Kidney glomerular epithelial cell (primary cell): ENCODE measurements at regions not wholly inside any gene's neighbourhood (a gene's known extent, or its start where the extent isn't known, plus 50 kb on each side); places are given as distances from the start of the nearest gene placed in this dataset.

Experiments used
- DNase-seq: peaks from one replicate; lab custom pipeline; 2025; lab: John Stamatoyannopoulos, UW

DNA sequence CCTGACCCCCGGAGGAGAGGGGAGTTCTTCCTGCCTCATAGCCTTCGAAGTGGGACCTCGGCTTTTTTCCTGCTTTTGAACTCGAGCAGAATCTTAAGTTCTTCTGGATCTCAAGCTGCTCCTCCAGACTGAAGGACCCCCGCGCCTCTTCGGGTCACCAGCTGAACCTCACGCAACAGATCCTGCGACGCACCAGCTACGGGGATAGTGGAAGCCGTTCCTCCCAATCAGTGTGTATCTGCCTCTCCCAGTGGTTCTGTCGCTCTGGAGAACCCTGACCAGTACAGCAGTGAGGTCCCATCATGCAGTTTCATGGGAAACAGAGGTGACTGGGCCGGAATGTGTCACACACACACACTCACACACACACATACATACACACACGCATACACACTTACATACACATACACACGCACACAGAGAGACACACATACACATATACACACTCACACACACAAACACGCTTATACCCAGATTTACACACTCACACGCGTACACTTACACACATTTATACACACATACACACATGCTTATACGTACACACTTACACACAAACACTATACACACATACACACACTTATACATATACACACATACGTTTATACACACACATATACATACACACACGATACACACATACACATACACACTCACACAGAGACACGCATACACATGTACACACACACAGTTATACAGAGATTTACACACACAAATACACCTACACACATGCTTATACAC, 170.0 kb downstream of the TTLL2 start:
- no peak for DNase-seq

DNA sequence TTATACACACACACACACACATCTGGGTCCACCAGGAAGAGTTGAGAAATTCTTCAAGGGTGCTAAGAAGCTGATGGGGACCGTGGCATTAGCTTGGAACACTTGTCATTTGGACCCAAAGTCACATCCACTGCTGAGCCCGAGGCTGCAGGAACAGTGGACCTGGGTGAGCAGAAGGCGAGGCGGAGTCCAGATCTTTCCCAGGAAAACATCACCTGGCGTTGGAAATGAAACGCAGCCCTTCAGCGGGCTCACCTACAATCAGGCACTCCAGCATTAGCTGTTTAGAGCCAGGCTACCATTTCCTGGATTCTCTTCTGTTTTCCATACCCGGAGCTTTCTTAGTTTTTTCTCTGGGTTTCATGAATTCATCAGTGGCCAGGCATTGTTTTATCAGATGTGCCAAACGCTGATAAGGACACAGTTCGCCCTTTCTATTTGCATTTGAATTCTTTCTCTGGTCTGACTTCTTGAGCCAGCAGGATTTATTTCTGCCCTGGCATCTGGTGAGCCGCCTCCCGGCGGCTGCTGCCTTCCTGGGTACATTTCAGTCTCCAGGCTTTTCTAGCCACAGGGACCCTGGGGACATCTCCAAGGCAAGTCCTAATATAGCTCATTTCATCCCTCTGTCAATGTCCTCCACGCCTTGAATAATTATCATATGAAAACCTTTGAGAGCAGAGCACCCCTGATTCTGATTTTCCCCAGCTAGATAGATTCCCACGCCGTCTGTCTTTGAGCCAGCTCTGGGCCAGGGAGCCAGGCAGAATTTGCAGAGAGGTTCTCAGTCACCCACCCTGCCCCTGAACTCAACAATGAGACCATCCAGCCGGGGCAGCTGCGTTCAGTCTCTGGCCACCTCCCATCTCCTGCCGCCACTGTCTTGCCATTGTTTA, 170.9 kb downstream of the TTLL2 start:
- no peak for DNase-seq

DNA sequence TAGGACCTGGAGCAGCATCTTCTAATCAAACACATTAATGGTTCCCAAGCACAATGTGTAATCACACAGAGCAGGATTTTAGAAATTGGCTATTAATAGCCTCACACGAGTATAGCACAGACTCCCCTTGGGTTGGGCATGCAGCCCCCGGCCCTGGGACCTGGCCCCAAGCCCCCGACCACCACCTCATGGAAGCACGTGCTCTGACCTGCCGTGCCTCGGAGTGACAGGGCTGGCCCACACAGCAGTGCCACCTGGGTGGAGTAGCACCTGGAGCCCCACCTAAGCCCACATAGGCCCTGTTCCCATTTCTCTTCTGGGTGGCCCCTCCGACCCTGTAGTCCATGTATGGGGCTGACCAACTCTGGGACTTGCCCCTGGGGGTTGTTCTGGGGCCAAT, 171.8 kb downstream of the TTLL2 start:
- no peak for DNase-seq

DNA sequence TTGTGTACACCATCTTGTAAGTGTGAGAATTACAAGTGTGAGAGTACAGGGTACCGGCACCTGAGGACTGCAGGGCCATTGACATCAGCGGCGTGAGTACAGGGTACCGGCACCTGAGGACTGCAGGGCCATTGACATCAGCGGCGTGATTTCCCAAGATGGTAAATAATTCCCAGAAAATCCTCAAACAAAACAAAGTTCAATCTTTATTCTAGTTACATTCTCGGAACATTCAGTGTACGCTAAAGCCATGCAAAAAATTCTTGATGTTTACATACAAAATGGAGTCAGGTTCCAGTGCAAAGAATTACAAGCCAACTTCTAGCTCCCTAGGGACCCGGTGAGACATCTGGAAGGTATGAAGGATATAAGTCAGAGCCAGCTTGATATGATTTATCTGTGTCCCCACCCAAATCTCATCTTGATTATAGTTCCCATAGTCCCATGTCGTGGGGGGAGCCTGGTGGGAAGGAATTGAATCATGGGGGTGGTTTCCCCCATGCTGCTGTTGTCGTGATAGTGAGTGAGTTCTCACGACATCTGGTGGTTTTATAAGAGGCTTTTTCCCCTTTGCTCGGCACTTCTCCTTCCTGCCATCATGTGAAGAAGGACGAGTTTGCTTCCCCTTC, 172.7 kb downstream of the TTLL2 start:
- no peak for DNase-seq

DNA sequence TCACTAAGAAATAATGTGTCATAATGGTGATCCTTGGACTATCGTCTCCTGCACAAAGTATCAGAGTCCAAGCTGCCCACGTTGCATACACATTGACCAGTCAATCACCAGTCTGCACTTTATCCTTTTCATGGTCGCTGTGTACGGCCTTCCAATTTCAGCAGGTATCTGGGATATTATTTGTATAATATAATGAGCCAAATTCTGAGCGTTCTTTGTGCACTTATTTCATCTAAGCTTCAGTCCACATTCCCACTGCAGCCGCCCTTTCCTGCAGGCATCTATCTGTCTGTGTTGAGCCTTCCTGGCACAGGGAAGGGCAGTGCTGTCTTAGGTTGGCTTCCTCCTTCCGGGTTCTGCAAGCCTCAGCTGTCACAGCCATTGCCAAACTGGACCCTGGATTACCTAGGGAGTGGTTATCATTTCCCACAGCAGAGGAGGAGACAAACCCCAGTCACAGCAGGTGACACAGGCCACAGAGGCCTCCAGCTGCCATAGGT, 174.3 kb downstream of the TTLL2 start:
- no peak for DNase-seq

DNA sequence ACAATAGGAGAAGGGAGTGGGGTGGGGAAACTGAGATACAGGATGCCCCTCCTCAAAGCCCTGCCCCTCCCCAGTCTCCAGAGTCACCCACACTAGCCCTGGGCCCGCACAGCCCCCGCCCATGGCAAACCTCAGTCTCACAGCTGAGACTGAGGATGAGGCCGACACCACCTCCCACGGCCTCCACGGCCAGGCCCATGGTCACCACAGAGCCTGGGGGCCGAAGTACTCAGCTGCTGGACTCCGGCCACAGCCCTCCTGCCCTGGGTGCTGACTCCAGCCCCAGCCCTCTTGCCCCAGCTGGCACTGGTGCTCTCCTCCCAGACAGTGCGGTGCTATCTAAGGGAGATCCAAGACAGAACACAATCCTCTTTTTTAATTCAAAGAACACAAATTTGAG, 176.1 kb downstream of the TTLL2 start:
- no peak for DNase-seq

DNA sequence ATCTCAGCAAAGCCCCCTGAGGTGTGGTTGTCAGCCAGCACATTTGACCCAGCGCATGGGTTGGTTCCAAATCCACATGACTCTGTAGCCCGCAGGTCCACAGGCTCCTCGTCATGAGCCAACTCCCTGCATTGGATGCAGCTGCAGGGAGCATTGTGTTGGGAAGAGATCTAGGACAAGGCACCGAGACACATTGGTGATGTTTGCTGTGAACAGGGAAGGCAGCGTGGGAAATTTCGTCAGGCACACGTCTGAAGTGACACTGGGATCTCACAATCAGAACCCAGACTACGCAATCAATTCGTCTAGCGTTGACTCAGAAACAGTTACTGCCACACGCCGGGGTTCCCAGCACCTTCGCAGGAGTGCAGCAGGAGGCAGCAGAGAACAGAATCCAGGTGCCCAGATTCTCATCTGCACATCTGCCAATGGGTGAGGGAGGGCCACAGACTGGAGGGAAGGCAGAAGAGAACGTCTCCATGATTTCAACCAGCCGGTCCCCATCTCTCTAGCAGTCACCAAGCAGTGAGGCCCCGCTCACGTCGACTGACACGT, 177.0 kb downstream of the TTLL2 start:
- peak; percentile 21 for DNase-seq

DNA sequence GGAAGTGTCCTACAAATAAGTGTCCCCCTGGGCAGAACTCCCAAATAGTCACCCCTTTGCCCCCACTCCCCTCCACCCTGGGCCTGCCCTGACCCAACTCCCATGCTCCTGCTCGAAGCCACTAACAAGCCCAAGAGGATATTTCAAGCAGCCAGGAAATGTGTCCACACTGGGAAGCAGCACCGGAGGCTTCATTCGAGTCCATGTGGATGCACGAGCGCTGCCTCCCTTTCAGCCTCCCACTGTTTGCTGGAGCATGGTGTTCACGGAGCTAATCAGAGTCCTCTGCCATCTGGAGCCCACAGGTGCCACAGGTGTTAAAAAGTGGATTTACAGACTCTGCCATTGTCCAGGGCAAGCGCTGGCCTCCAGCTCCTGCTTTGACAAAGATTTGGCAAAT, 177.6 kb downstream of the TTLL2 start:
- DNase-seq = no peak

DNA sequence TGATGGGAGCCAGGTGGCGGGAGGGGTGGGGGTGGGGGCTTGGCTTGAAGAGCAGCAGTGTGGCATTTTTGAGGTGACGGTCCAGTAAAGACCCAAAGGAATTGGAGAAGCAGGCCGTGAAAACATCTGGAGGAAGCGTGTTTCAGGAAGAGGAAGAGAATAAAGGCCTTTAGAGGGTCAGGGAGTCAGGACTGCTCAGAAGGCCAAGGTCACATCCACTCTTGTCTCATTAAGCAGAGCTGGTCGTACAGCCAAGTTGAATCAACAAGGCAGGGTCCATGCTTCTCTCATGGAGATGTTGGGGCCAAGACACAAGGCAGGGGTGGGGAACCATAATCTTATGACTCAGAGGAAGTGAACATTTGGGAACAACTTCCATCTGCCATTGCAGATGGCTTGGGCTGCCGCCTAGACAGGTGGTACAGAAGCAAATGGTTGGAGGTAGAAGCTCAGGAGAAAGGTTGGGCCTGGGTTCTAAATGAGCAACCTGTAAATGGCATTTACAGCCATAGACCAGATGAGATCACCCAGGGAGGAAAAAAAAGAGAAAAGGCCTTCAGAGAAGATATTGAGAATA, 179.6 kb downstream of the TTLL2 start:
- DNase-seq = no peak

DNA sequence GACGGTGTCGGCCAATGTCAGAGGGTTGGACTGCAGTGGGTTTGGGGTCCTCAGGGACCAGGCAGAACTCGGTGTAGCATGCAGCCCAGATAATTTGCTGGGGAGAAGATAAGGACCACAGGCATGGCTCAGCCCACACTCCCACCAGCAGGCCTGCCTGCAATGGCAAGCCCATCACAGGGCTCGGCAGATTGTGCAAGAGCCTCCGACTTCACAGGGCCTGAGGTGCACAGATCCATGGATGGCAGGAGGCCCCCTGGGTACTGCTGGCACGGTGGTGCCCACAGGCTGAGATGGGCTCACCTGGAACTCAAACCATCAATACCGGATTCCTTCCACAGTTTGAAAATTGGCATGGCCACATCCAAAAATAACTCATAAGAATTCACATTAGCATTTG, 180.3 kb downstream of the TTLL2 start:
- no peak for DNase-seq

DNA sequence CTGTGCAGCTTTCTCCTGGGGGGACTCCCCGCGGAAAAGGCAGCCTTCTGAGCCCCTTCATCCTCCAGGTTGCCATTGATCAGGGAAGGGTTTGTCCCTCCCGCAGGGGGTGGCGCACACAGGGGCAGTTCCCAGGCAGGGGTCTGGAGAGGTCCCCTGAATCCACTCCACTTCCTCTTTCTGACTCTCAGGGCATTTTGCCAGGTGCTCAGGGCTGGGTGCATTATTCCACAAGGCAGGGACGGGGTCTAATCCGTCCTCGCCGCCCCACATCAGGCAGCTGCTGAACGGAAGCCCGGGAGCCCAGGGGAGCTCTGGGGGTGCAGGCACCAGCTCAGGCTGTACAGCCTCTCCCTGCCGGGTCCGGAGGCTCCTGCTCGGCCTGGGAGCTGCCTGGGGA, 180.9 kb downstream of the TTLL2 start:
- no peak for DNase-seq

DNA sequence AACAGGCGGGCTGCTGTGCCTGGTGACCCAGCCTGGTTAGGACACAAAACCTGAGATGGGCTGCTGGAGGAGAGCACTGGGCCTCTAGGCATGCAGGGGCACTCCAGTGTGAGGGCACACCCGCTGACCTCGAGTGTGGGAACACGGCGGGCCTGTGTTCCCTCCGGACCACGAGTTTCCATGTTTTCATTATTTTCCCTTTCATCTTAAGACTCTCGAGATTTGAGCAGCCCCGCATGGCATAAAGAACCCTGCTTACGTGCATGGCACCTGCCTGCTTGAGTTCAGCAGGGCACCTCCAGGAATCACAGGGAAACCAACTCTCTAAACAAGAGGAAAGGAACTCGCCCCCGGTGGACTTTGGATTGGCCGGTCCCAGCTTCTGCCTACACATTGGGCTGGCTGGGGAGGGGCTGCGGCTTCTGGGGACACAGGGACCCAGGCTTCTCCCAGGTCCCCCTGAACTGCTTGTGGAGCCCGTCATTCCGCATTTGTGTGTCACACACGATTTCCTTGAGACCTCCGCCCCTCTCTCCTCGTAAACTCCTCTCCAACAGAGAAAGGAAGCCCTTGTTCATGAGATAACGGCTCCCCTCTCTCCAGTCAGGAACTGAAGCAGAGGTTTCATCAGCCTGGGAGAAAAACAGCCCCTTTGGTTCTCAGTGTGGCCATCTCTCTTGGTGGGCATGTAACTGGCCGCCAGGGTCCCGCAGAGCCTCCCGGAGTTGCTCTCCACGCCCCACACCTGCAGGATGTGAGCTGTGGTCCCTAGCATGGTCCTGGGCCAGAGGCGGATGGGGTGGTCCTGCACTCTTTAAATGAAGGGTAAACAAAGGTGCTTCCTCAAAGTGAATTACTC, 181.8 kb downstream of the TTLL2 start:
- no peak for DNase-seq

DNA sequence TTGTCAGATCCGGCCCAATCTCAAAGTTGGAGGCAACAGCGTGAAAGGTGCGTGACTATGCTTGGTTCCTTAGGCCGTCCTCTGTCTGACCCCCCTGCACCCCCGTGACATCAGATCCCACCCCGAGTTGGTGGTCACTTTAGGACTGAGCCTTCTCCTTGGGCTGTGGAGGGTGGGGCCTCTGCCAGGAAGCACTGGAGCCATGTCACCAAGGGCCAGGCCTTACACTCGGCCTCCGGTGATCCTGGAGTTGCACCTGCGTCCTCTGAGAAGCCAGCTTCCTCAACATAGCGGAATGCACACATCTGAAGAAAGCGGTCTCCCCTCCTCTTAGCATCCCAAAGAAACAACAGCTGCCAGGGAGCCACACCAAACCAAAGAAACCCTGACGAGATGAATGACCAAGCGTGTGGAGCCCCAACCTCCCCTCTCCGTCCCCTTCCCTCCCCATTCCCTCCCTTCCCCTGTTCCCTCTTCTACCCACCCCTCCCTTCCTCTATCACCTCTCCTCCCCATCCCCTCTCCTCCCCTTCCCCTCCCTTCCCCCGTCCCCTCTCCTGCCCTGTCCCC, 182.6 kb downstream of the TTLL2 start:
- DNase-seq = no peak

DNA sequence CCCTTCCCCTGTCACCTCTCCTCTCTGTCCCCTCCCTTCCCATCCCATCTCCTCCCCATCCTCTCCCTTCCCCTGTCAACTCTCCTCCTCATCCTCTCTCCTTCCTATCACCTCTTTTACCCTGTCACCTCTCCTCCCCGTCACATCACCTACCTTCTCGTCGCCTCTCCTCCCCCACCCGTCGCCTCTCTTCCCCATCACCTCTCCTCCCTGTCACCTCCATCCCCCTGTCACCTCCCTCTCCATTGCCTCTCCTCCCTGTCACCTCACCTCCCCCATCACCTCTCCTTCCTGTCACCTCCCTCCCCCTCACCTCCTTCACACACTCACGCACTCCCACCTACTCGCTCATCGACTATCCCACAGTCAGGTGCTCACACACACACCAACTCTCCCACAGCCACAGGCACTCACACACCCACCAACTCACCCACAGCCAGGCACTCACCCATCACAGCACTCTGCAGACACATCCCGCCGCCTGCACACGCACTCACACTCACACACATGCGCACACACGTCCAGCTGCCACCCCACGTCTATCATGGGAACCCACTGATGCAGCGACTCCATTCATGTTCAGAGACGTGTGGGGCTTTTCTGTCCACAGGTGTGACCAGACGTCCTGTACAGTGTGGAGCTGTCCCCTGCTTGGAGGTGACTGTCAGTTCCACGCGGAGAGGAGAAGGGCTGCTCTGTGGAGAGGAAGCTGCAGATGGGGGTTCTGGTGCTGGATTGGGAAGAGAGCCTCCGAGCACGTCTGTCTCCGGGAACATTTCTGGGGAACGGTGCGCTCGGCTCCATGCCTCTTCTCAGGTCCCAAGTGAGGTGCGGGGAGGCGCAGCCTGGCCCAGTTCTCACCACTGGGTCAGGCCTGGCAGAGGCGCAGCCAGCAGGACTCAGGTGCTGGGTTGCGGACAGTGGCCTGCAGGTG, 184.3 kb downstream of the TTLL2 start:
- no peak for DNase-seq

DNA sequence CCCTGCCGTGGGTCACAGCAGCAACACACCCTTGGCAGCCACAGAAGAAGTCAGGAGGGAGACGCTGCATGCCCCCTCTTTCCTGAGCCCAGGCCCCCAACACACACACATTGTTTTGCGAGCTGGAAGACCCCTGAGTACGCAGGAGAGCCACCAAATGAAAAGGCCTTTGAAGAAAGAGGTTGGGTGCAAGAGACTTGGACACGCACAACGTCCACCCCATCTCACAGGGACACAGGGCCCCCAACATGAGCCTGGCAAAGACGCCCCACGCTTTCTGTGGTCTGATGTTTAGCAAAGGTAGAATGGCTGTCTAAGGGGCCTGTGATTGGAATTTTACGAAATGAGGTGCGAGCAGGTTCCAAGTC, 185.0 kb downstream of the TTLL2 start:
- no peak for DNase-seq

DNA sequence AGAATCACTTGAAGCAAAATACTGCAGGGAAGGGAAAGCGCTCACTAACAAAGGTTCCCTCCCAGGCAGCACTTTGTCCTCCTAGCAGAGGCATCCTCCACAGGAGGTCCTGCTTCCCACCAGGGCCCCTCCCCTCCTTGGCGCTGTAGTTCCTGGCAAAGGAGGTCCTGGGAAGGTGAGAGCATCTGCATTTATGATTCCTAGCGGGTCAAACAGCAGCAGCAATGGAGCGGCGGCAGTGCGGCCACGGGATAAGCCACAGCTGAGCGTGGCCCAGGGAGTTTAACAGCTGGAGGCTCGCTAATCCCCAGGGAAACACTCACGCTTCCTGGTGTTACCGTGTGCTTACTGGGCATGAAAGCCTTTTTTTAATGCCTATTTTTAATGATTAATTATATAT, 185.8 kb downstream of the TTLL2 start:
- no peak for DNase-seq

DNA sequence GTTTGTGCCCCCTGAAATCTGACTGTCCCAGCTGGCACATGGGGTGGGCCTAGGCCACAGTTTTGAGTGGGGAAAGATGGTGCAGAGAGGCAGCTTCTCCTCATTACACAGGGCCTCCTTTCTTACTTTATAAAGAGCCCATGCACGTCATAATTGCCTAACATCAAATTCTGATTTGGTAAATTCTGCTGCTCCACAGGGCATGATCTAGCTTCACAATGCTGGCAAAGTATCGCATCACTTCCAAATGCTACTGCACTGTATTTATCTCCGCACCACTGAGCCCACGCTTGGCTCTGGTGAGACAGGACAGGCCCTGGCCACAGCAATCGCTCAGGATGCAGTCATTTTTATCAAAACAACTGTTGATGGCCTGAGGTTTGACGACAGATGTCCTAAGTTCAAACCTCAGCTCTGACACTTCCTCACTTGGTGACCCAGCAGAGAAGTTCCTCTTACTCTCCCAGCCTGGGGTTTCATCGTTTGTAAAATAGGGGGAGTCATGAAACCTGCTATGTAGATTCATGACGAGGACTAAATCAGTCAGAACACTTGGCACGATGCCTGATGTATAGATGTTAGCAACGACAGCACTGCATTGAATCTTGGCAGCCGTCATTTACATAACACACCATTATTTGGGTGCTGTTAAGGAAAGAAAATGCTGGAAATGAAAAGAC, 187.9 kb downstream of the TTLL2 start:
- DNase-seq = no peak

DNA sequence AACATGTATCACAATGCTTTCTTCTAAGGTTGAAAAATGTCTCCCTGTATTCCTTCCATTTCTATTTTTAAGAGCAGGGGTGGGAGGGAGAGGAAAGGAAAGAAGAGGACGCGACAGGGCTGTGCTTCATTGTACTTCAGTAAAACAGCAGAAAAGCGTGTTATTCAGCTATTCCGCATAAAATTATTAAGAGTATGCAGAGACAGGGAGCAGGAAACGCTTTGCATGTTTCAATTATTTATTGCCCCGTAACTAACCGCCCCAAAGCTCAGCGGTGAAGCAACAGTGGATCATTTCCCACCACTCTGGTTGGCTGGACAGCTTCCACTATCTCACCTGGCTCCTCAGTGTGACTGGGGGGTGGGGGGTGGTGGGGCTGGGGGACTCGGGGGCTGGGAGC, 188.9 kb downstream of the TTLL2 start:
- DNase-seq = no peak

DNA sequence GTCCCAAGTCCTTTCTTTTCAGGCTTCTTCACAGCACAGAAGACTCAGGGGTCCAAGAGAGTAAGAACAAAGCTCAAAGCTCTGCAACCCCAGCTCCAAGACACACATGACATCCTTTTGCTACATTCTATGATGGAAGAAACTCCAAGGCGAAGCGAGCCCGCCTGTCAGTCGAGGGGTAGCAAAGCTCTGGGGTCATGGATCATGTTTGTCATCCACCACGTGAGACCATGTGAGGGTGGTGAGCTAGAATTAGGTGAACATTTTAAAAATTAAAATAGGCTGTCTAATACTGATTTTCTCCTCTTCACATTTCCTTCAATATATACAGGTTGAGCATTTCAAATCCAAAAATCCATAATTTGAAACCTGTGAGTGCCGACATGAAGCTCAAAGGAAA, 189.6 kb downstream of the TTLL2 start:
- no peak for DNase-seq
